Transverse colon (tissue), 3 donors: ENCODE measurements at regions not wholly inside any gene's neighbourhood (a gene's known extent, or its start where the extent isn't known, plus 50 kb on each side); places are given as distances from the start of the nearest gene placed in this dataset.

Experiments used
- EP300 ChIP-seq: sonication (generic); formaldehyde crosslinking; IDR thresholded peaks from one replicate; pipeline ENCODE4 v1.6.1; 2017; ENCODE audit warnings: antibody characterized with exemption, low read depth
- TF ChIP-seq, protein P1 (sequence below), 5 experiments: fragments of 200-600 bp in 3 of 5; fragments of 450-650 bp in 2 of 5; sonication (generic) in 3 of 5; IDR thresholded peaks; 1 replicate in 2 of 5; 2 replicates in 3 of 5; pipeline ENCODE4 v1.5.1; 2016 to 2017; ENCODE audit warnings: antibody characterized with exemption in 5 of 5, inconsistent platforms in 3 of 5, mild to moderate bottlenecking in 2 of 5, moderate library complexity in 1 of 5

DNA sequence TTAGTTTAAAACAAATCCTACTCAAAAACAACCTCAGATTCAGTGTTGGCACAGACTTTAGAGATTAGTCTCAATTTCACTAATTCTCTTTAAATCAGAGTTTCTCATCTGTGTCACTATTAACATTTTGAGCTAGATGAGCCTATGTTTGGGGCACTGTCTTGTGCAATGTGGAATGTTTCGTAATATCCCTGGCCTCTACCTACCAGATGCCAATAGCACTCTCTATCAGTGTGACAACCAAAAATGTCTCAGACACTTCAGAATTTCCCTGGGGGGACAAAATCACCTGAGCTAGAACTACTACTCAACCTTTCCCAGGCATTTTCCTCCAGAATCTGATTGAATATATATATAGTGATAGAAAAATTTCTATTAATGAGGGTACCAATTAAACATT lies 465.2 kb upstream of the RGMB start:
- TF ChIP-seq, protein P1, sequence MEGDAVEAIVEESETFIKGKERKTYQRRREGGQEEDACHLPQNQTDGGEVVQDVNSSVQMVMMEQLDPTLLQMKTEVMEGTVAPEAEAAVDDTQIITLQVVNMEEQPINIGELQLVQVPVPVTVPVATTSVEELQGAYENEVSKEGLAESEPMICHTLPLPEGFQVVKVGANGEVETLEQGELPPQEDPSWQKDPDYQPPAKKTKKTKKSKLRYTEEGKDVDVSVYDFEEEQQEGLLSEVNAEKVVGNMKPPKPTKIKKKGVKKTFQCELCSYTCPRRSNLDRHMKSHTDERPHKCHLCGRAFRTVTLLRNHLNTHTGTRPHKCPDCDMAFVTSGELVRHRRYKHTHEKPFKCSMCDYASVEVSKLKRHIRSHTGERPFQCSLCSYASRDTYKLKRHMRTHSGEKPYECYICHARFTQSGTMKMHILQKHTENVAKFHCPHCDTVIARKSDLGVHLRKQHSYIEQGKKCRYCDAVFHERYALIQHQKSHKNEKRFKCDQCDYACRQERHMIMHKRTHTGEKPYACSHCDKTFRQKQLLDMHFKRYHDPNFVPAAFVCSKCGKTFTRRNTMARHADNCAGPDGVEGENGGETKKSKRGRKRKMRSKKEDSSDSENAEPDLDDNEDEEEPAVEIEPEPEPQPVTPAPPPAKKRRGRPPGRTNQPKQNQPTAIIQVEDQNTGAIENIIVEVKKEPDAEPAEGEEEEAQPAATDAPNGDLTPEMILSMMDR (IDR thresholded peaks at IDR 0.05) = no peak
- no peak for TF ChIP-seq EP300
